ENCODE measurements at regions not wholly inside any gene's neighbourhood (a gene's known extent, or its start where the extent isn't known, plus 50 kb on each side); places are given as distances from the start of the nearest gene placed in this dataset.

GRCh38 chr11:62022211-62022610 lies 54.8 kb upstream of the FTH1 start:
- DNase-seq (ENCODE audit: low read depth in 2 of 2): no peak
- Histone ChIP-seq H3K27ac (ENCODE audit: insufficient read depth, low read length) (no peak overlapping the region), H3K79me2 (ENCODE audit: control insufficient read depth, insufficient read depth, low read length) (no peaks in the 10 kb centered on the region), H3K36me3 (ENCODE audit: control insufficient read depth, insufficient read depth, low read length) (no peaks in the 10 kb centered on the region), H2AFZ (ENCODE audit: low read length) (no peak overlapping the region), H3K9ac (ENCODE audit: insufficient read depth, low read length) (no peak overlapping the region), H3K4me2 (ENCODE audit: extremely low read depth, insufficient read depth, low read length) (no peak overlapping the region), H3K4me1 (ENCODE audit: control insufficient read depth, extremely low read depth, insufficient read depth, low read length) (peaks cover 5% of the 10 kb centered on the region), H3K4me3 (replicated peaks in 1 of 4; ENCODE audit: control extremely low read depth in 1 of 4, insufficient read depth in 1 of 4, low read depth in 3 of 4, low read length in 4 of 4) (no peak overlapping the region), H3K9me3 (ENCODE audit: control insufficient read depth, insufficient read depth, low read depth, low read length) (no peaks in the 10 kb centered on the region), H3K27me3 (ENCODE audit: control insufficient read depth, insufficient read depth, low read length) (no peaks in the 10 kb centered on the region), H4K20me1 (ENCODE audit: control insufficient read depth, extremely low read depth, insufficient read depth, low read length) (no peaks in the 10 kb centered on the region)
- TF ChIP-seq CTCF (conservative IDR thresholded peaks at IDR 0.05 in 1 of 2, IDR thresholded peaks at IDR 0.05 in 1 of 2; ENCODE audit: low read depth in 1 of 2, low read length in 2 of 2) (no peak), EZH2 (IDR thresholded peaks at IDR 0.05; ENCODE audit: low read length, missing control alignments) (no peak)

- H2AFZ ChIP-seq (ENCODE audit: low read length): no peak overlapping the region
- H3K9ac ChIP-seq (ENCODE audit: insufficient read depth, low read length): no peak overlapping the region
- H4K20me1 ChIP-seq (ENCODE audit: control insufficient read depth, extremely low read depth, insufficient read depth, low read length): no peaks in the 10 kb centered on the region
- H3K4me3 ChIP-seq (replicated peaks in 1 of 4; ENCODE audit: control extremely low read depth in 1 of 4, insufficient read depth in 1 of 4, low read depth in 3 of 4, low read length in 4 of 4): no peak overlapping the region
- H3K27me3 ChIP-seq (ENCODE audit: control insufficient read depth, insufficient read depth, low read length): no peaks in the 10 kb centered on the region
- no peak for TF ChIP-seq EZH2 (IDR thresholded peaks at IDR 0.05; ENCODE audit: low read length, missing control alignments)
- no peak for TF ChIP-seq CTCF (conservative IDR thresholded peaks at IDR 0.05 in 1 of 2, IDR thresholded peaks at IDR 0.05 in 1 of 2; ENCODE audit: low read depth in 1 of 2, low read length in 2 of 2)
- no peaks in the 10 kb centered on the region for H3K9me3 ChIP-seq (ENCODE audit: control insufficient read depth, insufficient read depth, low read depth, low read length)
- H3K4me2 ChIP-seq (ENCODE audit: extremely low read depth, insufficient read depth, low read length): no peak overlapping the region
- H3K79me2 ChIP-seq (ENCODE audit: control insufficient read depth, insufficient read depth, low read length): no peaks in the 10 kb centered on the region
- H3K27ac ChIP-seq (ENCODE audit: insufficient read depth, low read length): no peak overlapping the region
- no peak for DNase-seq (ENCODE audit: low read depth in 2 of 2)
- H3K36me3 ChIP-seq (ENCODE audit: control insufficient read depth, insufficient read depth, low read length): no peaks in the 10 kb centered on the region
- H3K4me1 ChIP-seq (ENCODE audit: control insufficient read depth, extremely low read depth, insufficient read depth, low read length): peaks cover 3% of the 10 kb centered on the region
Observed at GRCh38 chr11:62020661-62021060, 53.2 kb upstream of the FTH1 start.

GRCh38 chr11:62018981-62019664 lies 51.7 kb upstream of the FTH1 start:
- Histone ChIP-seq H3K9me3 (ENCODE audit: control insufficient read depth, insufficient read depth, low read depth, low read length) (no peaks in the 10 kb centered on the region), H3K27me3 (ENCODE audit: control insufficient read depth, insufficient read depth, low read length) (no peaks in the 10 kb centered on the region), H3K4me2 (ENCODE audit: extremely low read depth, insufficient read depth, low read length) (no peak overlapping the region), H3K27ac (ENCODE audit: insufficient read depth, low read length) (no peak overlapping the region), H2AFZ (ENCODE audit: low read length) (no peak overlapping the region), H3K4me3 (replicated peaks in 1 of 4; ENCODE audit: control extremely low read depth in 1 of 4, insufficient read depth in 1 of 4, low read depth in 3 of 4, low read length in 4 of 4) (no peak overlapping the region), H3K79me2 (ENCODE audit: control insufficient read depth, insufficient read depth, low read length) (no peaks in the 10 kb centered on the region), H4K20me1 (ENCODE audit: control insufficient read depth, extremely low read depth, insufficient read depth, low read length) (no peaks in the 10 kb centered on the region), H3K4me1 (ENCODE audit: control insufficient read depth, extremely low read depth, insufficient read depth, low read length) (no peaks in the 10 kb centered on the region), H3K36me3 (ENCODE audit: control insufficient read depth, insufficient read depth, low read length) (no peaks in the 10 kb centered on the region), H3K9ac (ENCODE audit: insufficient read depth, low read length) (no peak overlapping the region)
- DNase-seq (ENCODE audit: low read depth in 2 of 2): no peak
- TF ChIP-seq CTCF (conservative IDR thresholded peaks at IDR 0.05 in 1 of 2, IDR thresholded peaks at IDR 0.05 in 1 of 2; ENCODE audit: low read depth in 1 of 2, low read length in 2 of 2): no peak
- TF ChIP-seq EZH2 (IDR thresholded peaks at IDR 0.05; ENCODE audit: low read length, missing control alignments): no peak

All from fibroblast of lung (primary cell).